Lung (tissue), 11 donors: ENCODE measurements at regions not wholly inside any gene's neighbourhood (a gene's known extent, or its start where the extent isn't known, plus 50 kb on each side); places are given as distances from the start of the nearest gene placed in this dataset.

Experiments
- ATAC-seq: fragments of 200-7000 bp; cut with Tn5 transposase; one replicate; pipeline ENCODE4 v1.9.1; 2020; ENCODE audit warnings: moderate number of reproducible peaks; ENCODE audit not compliant: insufficient read depth, low FRiP score
- DNase-seq, 3 donors: peaks; one replicate each; pipeline ENCODE4 v3.0.0-alpha.2; 2013 to 2017
- H3K27ac ChIP-seq, 2 donors: one replicate each; pipeline ENCODE4 v1.5.1; 2013; ENCODE audit warnings: mild to moderate bottlenecking in 2 of 2, moderate library complexity in 2 of 2, control low read depth in 1 of 2, inconsistent platforms in 1 of 2, low read depth in 1 of 2, low read length in 1 of 2
- H3K27me3 ChIP-seq, 3 donors: one replicate each; pipeline ENCODE4 v1.5.1; 2013; ENCODE audit warnings: low read length in 2 of 3; ENCODE audit not compliant: control insufficient read depth in 3 of 3, insufficient read depth in 3 of 3
- H3K36me3 ChIP-seq, 4 donors: one replicate each; pipeline ENCODE4 v1.5.1; 2013; ENCODE audit warnings: low read length in 4 of 4, mild to moderate bottlenecking in 1 of 4, moderate library complexity in 1 of 4; ENCODE audit not compliant: control insufficient read depth in 4 of 4, insufficient read depth in 4 of 4
- H3K4me1 ChIP-seq, 5 donors: one replicate each; pipeline ENCODE4 v1.5.1; 2013; ENCODE audit warnings: low read length in 5 of 5, mild to moderate bottlenecking in 2 of 5, moderate library complexity in 1 of 5; ENCODE audit not compliant: control insufficient read depth in 5 of 5, insufficient read depth in 5 of 5
- H3K4me3 ChIP-seq: one replicate; pipeline ENCODE4 v1.5.1; 2013; ENCODE audit warnings: mild to moderate bottlenecking, control low read depth, moderate library complexity
- H3K9ac ChIP-seq, 2 donors: one replicate each; pipeline ENCODE4 v1.5.1; 2013; ENCODE audit warnings: low read length in 2 of 2, control low read depth in 1 of 2; ENCODE audit not compliant: insufficient read depth in 1 of 2
- H3K9me3 ChIP-seq, 4 donors: one replicate each; pipeline ENCODE4 v1.5.1; 2013; ENCODE audit warnings: low read length in 3 of 4, mild to moderate bottlenecking in 1 of 4, moderate library complexity in 1 of 4; ENCODE audit not compliant: control insufficient read depth in 4 of 4, insufficient read depth in 3 of 4
- CTCF ChIP-seq: IDR thresholded peaks from 2 replicates; pipeline ENCODE4 v1.5.1; 2012; ENCODE audit warnings: mild to moderate bottlenecking; ENCODE audit errors: control extremely low read depth, extremely low read depth
- WGBS, 2 donors: extraction: QIAGEN DNeasy Blood & Tissue Kit; methylation state at CpG; one replicate each; pipeline ENCODE4 v1.1.7; 2013; 5-methylcytosine and 5-hydroxymethylcytosine counted together
- donor health status: control.
- donor health status: control.
- donor health status: Bipolar disorder and iron deficiency.
- donor health status: healthy.
- donor health status: DM: yes; HTN: yes; CAD: no.

- Histone ChIP-seq H3K9me3 (no peaks in the 10 kb centered on the region), H3K27ac (no peak overlapping the region), H3K4me3 (no peak overlapping the region), H3K9ac (no peak overlapping the region), H3K4me1 (no peaks in the 10 kb centered on the region), H3K27me3 (no peaks in the 10 kb centered on the region), H3K36me3 (no peaks in the 10 kb centered on the region)
- no peak for TF ChIP-seq CTCF
- DNase-seq = no peak
- no peak for ATAC-seq
These were observed 189.1 kb upstream of the POU3F4 start for GRCh38 chrX:83319023-83319422.

- ATAC-seq = no peak
- H3K27ac ChIP-seq = no peak overlapping the region
- peak in 2 of 3 donors; percentile 12 to 58 for DNase-seq
- no peaks in the 10 kb centered on the region for H3K36me3 ChIP-seq
- H3K4me3 ChIP-seq = no peak overlapping the region
- H3K9ac ChIP-seq = no peak overlapping the region
- H3K9me3 ChIP-seq = no peaks in the 10 kb centered on the region
- H3K4me1 ChIP-seq = no peaks in the 10 kb centered on the region
- TF ChIP-seq CTCF = no peak
- no peaks in the 10 kb centered on the region for H3K27me3 ChIP-seq
These were observed 181.6 kb upstream of the POU3F4 start for GRCh38 chrX:83326539-83326938.

- no peaks in the 10 kb centered on the region for H3K4me1 ChIP-seq
- H3K27ac ChIP-seq = no peak overlapping the region
- H3K36me3 ChIP-seq = no peaks in the 10 kb centered on the region
- no peak for TF ChIP-seq CTCF
- ATAC-seq (no peak), DNase-seq (no peak)
- no peak overlapping the region for H3K4me3 ChIP-seq
- WGBS, 2 donors = 52 to 78% methylated on average over 3 of the region's 3 CpGs
- H3K9me3 ChIP-seq = no peaks in the 10 kb centered on the region
- H3K27me3 ChIP-seq = no peaks in the 10 kb centered on the region
- no peak overlapping the region for H3K9ac ChIP-seq
These were observed 174.3 kb upstream of the POU3F4 start for GRCh38 chrX:83333813-83334212.

- ATAC-seq = no peak
- 67 to 74% methylated on average over 1 of the region's 1 CpG for WGBS, 2 donors
- TF ChIP-seq CTCF = no peak
- H3K9me3 ChIP-seq = no peaks in the 10 kb centered on the region
- no peak overlapping the region for H3K9ac ChIP-seq
- no peak for DNase-seq
- H3K36me3 ChIP-seq = no peaks in the 10 kb centered on the region
- no peak overlapping the region for H3K27ac ChIP-seq
- H3K4me3 ChIP-seq = no peak overlapping the region
- H3K4me1 ChIP-seq = no peaks in the 10 kb centered on the region
- H3K27me3 ChIP-seq = no peaks in the 10 kb centered on the region
These were observed 171.6 kb upstream of the POU3F4 start for GRCh38 chrX:83336454-83336853.
